ENCODE measurements at regions not wholly inside any gene's neighbourhood (a gene's known extent, or its start where the extent isn't known, plus 50 kb on each side); places are given as distances from the start of the nearest gene placed in this dataset.

DNA sequence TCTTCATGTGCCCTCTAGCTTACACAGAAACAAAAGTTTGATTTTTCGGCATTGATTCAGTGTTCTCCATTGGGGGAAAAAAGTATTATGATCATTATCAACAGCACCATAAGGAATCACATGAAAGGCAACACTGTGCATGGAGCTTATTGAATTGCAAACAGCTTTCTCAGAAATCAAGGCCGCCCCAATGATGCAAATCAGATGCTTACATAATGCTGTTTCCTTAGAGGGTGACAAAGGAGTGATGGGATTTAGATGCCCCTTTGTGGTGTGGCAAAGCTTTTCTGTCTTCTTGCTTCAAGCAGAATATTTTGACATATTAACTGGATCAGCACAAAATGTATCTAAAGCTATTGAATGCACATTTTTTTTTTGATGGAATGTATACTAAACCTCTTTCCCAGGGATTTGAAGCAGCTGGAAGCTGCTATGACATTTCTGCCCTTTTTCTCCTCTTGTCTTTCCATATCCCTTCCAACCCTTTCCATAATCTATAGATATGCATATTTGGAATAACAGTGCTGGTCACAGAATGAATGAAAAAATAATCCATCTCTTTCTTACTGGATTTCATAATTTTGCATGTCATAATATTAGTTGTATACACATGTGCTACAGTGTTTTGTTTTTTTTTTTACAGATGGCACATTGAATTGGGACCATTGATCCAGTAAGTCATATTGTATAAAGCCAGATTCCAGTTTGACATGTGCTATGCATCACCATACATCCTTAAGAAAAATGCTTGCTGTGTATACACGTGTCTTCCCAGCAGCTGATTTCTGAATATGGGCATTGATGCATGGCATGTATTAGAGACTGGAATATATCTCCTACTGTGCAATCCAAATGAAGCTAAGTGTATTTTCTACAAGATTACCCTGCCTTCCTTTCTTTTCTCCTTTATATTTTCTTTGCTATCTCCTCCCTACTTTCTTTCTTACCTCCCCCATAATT lies 259.7 kb upstream of the DCN start:
- no peaks in the 10 kb centered on the region for H3K4me1 ChIP-seq
- no peaks in the 10 kb centered on the region for H3K36me3 ChIP-seq
- DNase-seq (ENCODE audit: extremely low spot score in 2 of 2): no peak
- intact Hi-C loops (cut with DNase I): no loop called here
- H3K27ac ChIP-seq: no peak overlapping the region
- H3K27me3 ChIP-seq: no peaks in the 10 kb centered on the region
- TF ChIP-seq POLR2AphosphoS5 (IDR thresholded peaks at IDR 0.05; ENCODE audit: insufficient read depth in 1 of 2, low read depth in 1 of 2) (no peak), POLR2A (IDR thresholded peaks at IDR 0.05) (no peak)
- TF ChIP-seq, protein P1, sequence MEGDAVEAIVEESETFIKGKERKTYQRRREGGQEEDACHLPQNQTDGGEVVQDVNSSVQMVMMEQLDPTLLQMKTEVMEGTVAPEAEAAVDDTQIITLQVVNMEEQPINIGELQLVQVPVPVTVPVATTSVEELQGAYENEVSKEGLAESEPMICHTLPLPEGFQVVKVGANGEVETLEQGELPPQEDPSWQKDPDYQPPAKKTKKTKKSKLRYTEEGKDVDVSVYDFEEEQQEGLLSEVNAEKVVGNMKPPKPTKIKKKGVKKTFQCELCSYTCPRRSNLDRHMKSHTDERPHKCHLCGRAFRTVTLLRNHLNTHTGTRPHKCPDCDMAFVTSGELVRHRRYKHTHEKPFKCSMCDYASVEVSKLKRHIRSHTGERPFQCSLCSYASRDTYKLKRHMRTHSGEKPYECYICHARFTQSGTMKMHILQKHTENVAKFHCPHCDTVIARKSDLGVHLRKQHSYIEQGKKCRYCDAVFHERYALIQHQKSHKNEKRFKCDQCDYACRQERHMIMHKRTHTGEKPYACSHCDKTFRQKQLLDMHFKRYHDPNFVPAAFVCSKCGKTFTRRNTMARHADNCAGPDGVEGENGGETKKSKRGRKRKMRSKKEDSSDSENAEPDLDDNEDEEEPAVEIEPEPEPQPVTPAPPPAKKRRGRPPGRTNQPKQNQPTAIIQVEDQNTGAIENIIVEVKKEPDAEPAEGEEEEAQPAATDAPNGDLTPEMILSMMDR (IDR thresholded peaks at IDR 0.05): no peak
- H3K4me3 ChIP-seq: no peak overlapping the region
- no peaks in the 10 kb centered on the region for H3K9me3 ChIP-seq

DNA sequence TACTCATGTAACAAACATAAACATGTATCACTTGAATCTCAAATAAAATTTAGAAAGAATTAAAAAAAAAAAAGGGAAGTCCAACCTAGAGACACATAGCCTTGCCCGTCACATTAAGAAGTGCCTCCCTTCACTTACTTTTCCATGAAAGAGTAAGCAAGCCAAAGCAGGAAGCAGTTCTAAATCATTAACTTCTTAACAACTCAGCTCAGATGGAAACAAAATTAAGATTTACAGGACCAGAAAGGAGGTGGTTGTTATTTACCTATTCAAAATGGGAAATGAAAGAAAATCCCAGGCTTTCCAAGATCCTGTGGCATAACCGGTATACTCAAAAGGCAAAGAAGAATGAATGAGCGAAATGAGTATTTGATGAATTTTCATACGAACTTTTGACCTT lies 258.6 kb upstream of the DCN start:
- Histone ChIP-seq H3K4me3 (no peak overlapping the region), H3K36me3 (no peaks in the 10 kb centered on the region), H3K4me1 (no peaks in the 10 kb centered on the region), H3K27me3 (no peaks in the 10 kb centered on the region), H3K27ac (no peak overlapping the region), H3K9me3 (no peaks in the 10 kb centered on the region)
- intact Hi-C loops (cut with DNase I): no loop called here
- TF ChIP-seq, protein P1 (IDR thresholded peaks at IDR 0.05): no peak
- TF ChIP-seq POLR2AphosphoS5 (IDR thresholded peaks at IDR 0.05; ENCODE audit: insufficient read depth in 1 of 2, low read depth in 1 of 2) (no peak), POLR2A (IDR thresholded peaks at IDR 0.05) (no peak)
- no peak for DNase-seq (ENCODE audit: extremely low spot score in 2 of 2)

DNA sequence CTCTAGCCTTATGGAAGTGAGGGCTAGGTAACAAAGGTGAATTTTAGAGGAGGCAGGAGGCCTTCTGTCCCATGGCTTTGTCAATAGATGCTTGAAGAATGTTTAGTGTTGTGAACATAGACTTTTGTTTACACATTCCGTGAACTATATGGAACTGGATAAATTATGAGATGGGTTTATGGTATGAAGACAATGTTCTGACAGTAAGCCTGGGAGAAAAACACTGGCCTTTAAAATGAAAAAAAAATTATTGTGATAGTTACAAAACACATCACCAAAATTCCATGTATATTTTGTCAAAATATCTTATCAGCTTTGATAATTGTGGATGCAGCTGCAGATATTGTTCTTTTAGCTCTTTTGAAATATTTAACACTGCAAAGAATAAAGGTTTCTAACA lies 251.5 kb upstream of the DCN start:
- no peak for DNase-seq (ENCODE audit: extremely low spot score in 2 of 2)
- H3K9me3 ChIP-seq: no peaks in the 10 kb centered on the region
- no peaks in the 10 kb centered on the region for H3K27me3 ChIP-seq
- intact Hi-C loops (cut with DNase I): no loop called here
- no peaks in the 10 kb centered on the region for H3K4me1 ChIP-seq
- H3K27ac ChIP-seq: no peak overlapping the region
- H3K36me3 ChIP-seq: no peaks in the 10 kb centered on the region
- H3K4me3 ChIP-seq: no peak overlapping the region
- TF ChIP-seq POLR2AphosphoS5 (IDR thresholded peaks at IDR 0.05; ENCODE audit: insufficient read depth in 1 of 2, low read depth in 1 of 2) (no peak), POLR2A (IDR thresholded peaks at IDR 0.05) (no peak)
- TF ChIP-seq, protein P1 (IDR thresholded peaks at IDR 0.05): no peak

DNA sequence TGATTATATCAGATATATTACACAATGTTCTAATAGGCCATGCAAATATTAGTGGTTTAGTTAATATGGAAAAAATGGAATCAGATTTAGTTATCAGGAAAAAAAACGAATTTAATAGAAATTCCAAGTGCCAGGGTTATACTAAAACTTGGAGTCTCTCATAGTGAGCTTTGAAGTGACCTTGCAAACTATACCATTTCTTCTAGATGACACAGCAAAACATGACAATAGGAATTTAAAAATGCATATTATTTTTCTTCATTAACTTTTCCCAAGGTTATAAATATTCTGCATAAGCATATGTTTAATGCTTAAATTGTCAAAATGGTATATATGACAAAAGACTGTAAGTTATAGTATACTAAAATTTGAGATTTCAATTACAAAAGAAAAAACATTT lies 250.1 kb upstream of the DCN start:
- TF ChIP-seq POLR2A (IDR thresholded peaks at IDR 0.05) (no peak), POLR2AphosphoS5 (IDR thresholded peaks at IDR 0.05; ENCODE audit: insufficient read depth in 1 of 2, low read depth in 1 of 2) (no peak)
- TF ChIP-seq, protein P1 (IDR thresholded peaks at IDR 0.05): no peak
- Histone ChIP-seq H3K4me1 (no peaks in the 10 kb centered on the region), H3K9me3 (no peaks in the 10 kb centered on the region), H3K27ac (no peak overlapping the region), H3K36me3 (no peaks in the 10 kb centered on the region), H3K4me3 (no peak overlapping the region), H3K27me3 (no peaks in the 10 kb centered on the region)
- no peak for DNase-seq (ENCODE audit: extremely low spot score in 2 of 2)
- intact Hi-C loops (cut with DNase I): no loop called here

DNA sequence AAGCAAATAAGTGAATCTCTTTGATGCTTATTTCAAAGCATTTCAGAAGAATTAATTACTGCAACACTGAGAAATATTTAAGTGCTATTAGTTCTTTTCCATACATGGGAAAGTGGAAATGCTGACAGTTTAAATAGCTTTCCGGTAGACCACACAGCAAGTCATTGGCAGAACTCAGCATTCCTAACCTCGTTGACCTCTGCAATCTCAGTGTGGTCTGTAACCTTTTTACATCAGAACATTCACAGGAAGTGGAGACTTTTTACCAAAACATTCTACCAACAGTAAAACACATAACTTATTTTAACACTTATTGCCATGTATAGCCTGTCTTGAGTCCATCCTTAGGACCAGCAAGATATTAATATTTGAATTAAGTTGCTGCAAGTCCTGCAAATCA lies 249.5 kb upstream of the DCN start:
- DNase-seq (ENCODE audit: extremely low spot score in 2 of 2): no peak
- intact Hi-C loops (cut with DNase I): no loop called here

More for the DNA sequence above, 249.5 kb upstream of the DCN start:
- no peaks in the 10 kb centered on the region for H3K27me3 ChIP-seq
- no peaks in the 10 kb centered on the region for H3K36me3 ChIP-seq
- no peaks in the 10 kb centered on the region for H3K4me1 ChIP-seq
- H3K27ac ChIP-seq: no peak overlapping the region
- no peak overlapping the region for H3K4me3 ChIP-seq
- TF ChIP-seq POLR2A (IDR thresholded peaks at IDR 0.05) (no peak), POLR2AphosphoS5 (IDR thresholded peaks at IDR 0.05; ENCODE audit: insufficient read depth in 1 of 2, low read depth in 1 of 2) (no peak)
- TF ChIP-seq, protein P1 (IDR thresholded peaks at IDR 0.05): no peak
- H3K9me3 ChIP-seq: no peaks in the 10 kb centered on the region
